OCI-LY1 (cell line): ENCODE measurements at regions not wholly inside any gene's neighbourhood (a gene's known extent, or its start where the extent isn't known, plus 50 kb on each side); places are given as distances from the start of the nearest gene placed in this dataset.

Experiments used
- CTCF ChIP-seq: fragments of 200-600 bp; sonication (generic), shearing (Covaris generic); IDR thresholded peaks from 2 replicates; pipeline ENCODE4 v1.5.1; 2017; ENCODE audit warnings: mild to moderate bottlenecking, antibody characterized with exemption, low read length, moderate library complexity, mixed read lengths
- EZH2 ChIP-seq: fragments of 200-600 bp; sonication (generic), shearing (Covaris generic); IDR thresholded peaks from 2 replicates; pipeline ENCODE4 v1.8.0; 2017; ENCODE audit warnings: borderline replicate concordance, mixed run types, mild to moderate bottlenecking, antibody characterized with exemption, low read length, moderate library complexity, mixed read lengths

DNA sequence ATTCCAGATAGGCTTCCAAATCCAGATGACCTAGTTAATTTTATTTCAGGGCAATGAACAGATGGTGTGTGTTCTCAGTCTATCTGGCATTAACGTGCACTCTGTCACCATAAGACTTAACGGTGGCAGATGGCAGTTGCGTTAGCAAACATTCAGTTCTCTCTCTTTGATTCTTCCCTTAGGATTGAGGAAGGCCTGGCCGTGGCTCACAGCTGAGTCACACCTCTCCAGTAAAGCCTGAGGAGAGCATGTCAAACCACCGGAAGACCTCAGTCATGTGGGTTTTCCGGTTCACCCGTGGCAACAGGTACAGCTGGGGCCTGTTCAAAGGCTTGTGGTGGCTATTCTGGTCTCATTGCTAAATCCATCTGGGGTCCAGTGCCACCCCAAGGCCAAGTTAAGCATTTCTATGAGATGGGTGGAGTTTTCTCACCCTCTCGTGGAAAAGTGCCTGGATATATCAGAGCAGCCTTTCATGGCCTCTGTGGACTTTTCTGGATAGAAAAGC lies 545.1 kb upstream of the ATP2B1 start:
- TF ChIP-seq CTCF (peak; percentile 33; the same call in 1 of the 2 replicates), EZH2 (no peak)
